NCI-H510A treated with DMSO at 0.1 percent for 48 hours (cell line): ENCODE measurements at regions not wholly inside any gene's neighbourhood (a gene's known extent, or its start where the extent isn't known, plus 50 kb on each side); places are given as distances from the start of the nearest gene placed in this dataset.
A peak's percentile ranks its signal among the peaks of the same experiment; 100 is the strongest.
"Not testable (repeated sequence)": the region's sequence is repeated elsewhere in the genome, so short reads cannot be mapped to it uniquely, and the experiment has no call there.

ENCODE experiments used
- DNase-seq: peaks from one replicate; lab custom pipeline; 2025; lab: John Stamatoyannopoulos, UW

- no peak for DNase-seq
Observed at GRCh38 chr13:73334445-73334844, 275.6 kb downstream of the KLF5 start.

- DNase-seq = no peak
Observed at GRCh38 chr13:73331556-73331955, 272.8 kb downstream of the KLF5 start.

GRCh38 chr13:73329355-73329754 lies 270.6 kb downstream of the KLF5 start:
- no peak for DNase-seq

- no peak for DNase-seq
Observed at GRCh38 chr13:73327579-73327978, 268.8 kb downstream of the KLF5 start.

- DNase-seq = no peak
Observed at GRCh38 chr13:73325723-73326558, 267.1 kb downstream of the KLF5 start.

GRCh38 chr13:73324842-73325722 lies 266.3 kb downstream of the KLF5 start:
- no peak for DNase-seq

- no peak for DNase-seq
Observed at GRCh38 chr13:73323615-73324014, 264.8 kb downstream of the KLF5 start.

- DNase-seq = no peak
Observed at GRCh38 chr13:73321043-73321442, 262.2 kb downstream of the KLF5 start.

- no peak for DNase-seq
Observed at GRCh38 chr13:73317140-73317539, 258.3 kb downstream of the KLF5 start.

- DNase-seq = no peak
Observed at GRCh38 chr13:73310366-73310765, 251.6 kb downstream of the KLF5 start.

GRCh38 chr13:73307481-73307880 lies 248.7 kb downstream of the KLF5 start:
- DNase-seq = no peak

GRCh38 chr13:73306688-73307087 lies 247.9 kb downstream of the KLF5 start:
- no peak for DNase-seq

- no peak for DNase-seq
Observed at GRCh38 chr13:73304442-73304841, 245.6 kb downstream of the KLF5 start.

GRCh38 chr13:73303851-73304250 lies 245.0 kb downstream of the KLF5 start:
- no peak for DNase-seq

- not testable (repeated sequence) for DNase-seq
Observed at GRCh38 chr13:73301622-73302021, 242.8 kb downstream of the KLF5 start.

GRCh38 chr13:73300718-73301425 lies 242.1 kb downstream of the KLF5 start:
- no peak for DNase-seq

- DNase-seq = no peak
Observed at GRCh38 chr13:73299787-73300186, 241.0 kb downstream of the KLF5 start.

GRCh38 chr13:73293913-73294523 lies 235.2 kb downstream of the KLF5 start:
- DNase-seq = no peak

- DNase-seq = no peak
Observed at GRCh38 chr13:73292127-73292526, 233.3 kb downstream of the KLF5 start.

- DNase-seq = no peak
Observed at GRCh38 chr13:73290844-73291243, 232.0 kb downstream of the KLF5 start.

- no peak for DNase-seq
Observed at GRCh38 chr13:73288596-73288995, 229.8 kb downstream of the KLF5 start.

- peak; percentile 5 for DNase-seq
Observed at GRCh38 chr13:73287831-73288230, 229.0 kb downstream of the KLF5 start.
